Cerebellar nuclear complex (tissue), 1 donor: ENCODE measurements at regions not wholly inside any gene's neighbourhood (a gene's known extent, or its start where the extent isn't known, plus 50 kb on each side); places are given as distances from the start of the nearest gene placed in this dataset.
"Not testable (repeated sequence)": the region's sequence is repeated elsewhere in the genome, so short reads cannot be mapped to it uniquely, and the experiment has no call there.

Experiments
- DNase-seq, 2 experiments: peaks; one replicate each; lab custom pipeline; 2025; lab: John Stamatoyannopoulos, UW

GRCh38 chr7:128561116-128561722 lies 84.7 kb downstream of the METTL2B start:
- DNase-seq = not testable (repeated sequence)

DNA sequence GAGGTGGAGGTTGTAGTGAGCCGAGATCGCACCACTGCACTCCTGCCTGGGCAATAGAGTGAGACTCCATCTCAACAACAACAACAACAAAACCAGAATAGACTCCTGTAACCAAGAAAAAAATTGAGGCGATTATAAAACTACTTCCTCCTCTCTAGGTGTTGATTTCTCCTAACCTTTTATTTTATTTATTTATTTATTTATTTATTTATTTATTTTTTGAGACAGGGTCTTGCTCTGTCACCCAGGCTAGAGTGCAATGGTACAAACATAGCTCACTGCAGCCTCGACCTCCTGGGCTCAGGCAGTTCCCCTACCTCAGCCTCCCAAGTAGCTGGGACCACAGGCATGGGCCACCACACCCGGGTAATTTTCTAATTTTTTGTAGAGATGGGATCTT lies 86.2 kb downstream of the METTL2B start:
- not testable (repeated sequence) for DNase-seq

DNA sequence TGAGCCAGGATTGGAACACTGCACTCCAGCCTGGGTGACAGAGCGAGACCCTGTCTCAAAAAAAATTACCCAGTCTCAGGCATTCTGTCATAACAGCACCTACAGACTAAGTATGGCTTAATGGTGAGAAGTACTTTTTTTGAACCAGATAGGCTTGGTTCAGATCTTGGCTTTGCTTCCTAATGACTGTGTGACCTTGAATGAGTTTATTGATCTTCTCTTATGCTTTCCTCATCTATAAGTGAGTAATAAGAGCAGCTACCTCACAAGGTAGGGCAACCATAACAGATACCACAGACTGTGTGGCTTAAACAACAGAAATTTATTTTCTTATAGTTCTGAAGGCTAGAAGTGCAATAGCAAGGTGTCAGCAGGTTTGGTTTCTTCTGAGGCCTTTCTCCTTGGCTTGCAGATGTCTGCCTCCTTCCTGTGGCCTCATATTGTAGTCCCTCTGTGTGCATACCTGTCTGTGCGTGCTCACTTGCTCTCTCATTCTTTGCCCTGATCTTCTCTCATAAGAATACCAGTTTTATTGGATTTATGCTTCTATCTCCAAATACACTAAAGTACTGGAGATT lies 87.7 kb downstream of the METTL2B start:
- DNase-seq = not testable (repeated sequence)

DNA sequence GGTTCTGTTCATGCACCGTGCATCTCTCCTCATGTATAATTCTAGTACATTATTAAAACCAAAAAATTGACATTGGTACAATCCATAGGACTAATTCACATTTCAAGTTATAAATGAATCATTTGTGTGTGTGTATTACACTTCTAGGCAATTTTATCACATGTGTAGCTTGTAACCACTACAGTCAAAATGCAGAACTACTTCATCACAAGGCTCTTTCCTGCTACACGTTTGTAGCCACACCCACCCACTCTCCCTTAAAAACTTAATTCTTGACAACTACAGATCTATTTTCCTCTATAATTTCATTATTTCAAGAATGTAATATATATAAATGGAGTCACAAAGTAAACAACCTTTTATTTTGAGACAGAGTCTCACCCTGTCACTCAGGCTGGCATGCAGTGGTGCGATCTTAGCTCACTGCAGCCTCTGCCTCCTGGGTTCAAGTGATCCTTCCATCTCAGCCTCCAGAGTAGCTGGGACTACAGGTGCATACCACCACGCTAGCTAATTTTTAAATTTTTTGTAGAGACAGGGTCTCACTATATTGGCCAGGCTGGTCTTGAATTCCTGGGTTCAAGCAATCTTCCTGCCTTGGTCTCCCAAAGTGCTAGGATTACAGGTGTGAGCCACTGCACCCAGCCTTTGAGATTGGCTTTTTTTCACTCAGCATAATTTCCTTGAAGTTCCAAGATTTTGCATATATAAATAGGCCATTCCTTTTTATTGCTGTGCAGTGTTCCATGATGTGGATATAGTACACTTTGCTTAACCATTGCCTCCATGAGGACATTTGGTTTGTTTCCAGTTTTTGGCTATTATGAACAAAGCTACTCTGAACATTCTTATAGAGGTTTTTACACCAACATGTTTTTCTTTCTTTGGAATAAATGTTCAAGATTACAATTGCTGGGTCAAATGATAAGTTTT lies 88.7 kb downstream of the METTL2B start:
- DNase-seq = not testable (repeated sequence)

- not testable (repeated sequence) for DNase-seq
These were observed 96.8 kb upstream of the GARIN1A start for GRCh38 chr7:128575277-128575676.

DNA sequence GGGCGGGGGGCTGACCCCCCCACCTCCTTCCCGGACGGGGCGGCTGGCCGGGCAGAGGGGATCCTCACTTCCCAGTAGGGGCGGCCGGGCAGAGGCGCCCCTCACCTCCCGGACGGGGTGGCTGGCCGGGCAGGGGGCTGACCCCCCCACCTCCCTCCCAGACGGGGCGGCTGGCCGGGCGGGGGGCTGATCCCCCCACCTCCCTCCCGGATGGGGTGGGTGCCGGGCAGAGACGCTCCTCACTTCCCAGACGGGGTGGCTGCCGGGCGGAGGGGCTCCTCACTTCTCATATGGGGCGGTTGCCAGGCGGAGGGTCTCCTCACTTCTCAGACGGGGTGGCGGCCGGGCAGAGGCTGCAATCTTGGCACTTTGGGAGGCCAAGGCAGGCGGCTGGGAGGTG lies 95.1 kb upstream of the GARIN1A start:
- DNase-seq = not testable (repeated sequence)

- not testable (repeated sequence) for DNase-seq
These were observed 92.2 kb upstream of the GARIN1A start for GRCh38 chr7:128579843-128580242.

DNA sequence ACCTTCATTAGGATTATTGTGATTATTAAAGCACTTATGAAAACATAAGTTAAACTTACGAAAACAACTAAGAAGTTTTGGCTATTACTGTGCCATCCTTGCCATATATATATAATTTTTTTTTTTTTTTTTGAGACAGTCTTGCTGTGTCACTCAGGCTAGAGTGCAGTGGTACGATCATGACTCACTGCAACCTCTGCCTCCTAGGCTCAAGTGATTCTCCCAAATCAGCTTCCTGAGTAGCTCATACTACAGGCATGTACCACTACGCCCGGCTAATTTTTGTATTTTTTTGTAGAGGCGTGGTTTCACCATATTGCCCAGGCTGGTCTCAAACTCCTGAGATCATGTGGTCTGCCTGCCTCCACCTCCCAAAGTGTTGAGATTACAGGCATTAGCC lies 91.0 kb upstream of the GARIN1A start:
- not testable (repeated sequence) for DNase-seq

- DNase-seq = not testable (repeated sequence)
These were observed 90.1 kb upstream of the GARIN1A start for GRCh38 chr7:128581825-128582561.

GRCh38 chr7:128586715-128587114 lies 85.4 kb upstream of the GARIN1A start:
- not testable (repeated sequence) for DNase-seq

DNA sequence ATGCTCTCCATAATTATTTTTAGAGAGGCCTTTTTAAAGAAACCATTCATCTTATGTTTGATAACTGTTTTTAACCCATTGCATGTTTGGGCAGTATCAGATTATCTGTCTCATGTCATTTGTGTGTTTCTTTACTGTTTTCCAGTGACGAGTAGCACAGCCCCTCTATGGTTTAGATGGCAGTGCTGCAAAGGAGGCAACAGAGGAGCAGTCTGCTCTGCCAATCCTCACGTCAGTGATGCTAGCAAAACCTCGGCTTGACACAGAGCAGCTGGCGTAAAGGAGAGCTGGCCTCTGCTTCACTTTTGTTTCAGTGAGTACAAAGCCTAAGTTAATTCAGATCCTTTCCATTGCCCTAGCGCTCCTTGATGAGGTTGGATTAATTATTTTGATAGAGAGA lies 80.4 kb upstream of the GARIN1A start:
- DNase-seq = peak in 1 of 2 experiments; percentile 67

- not testable (repeated sequence) for DNase-seq
These were observed 79.9 kb upstream of the GARIN1A start for GRCh38 chr7:128592209-128592608.

GRCh38 chr7:128594061-128594460 lies 78.0 kb upstream of the GARIN1A start:
- not testable (repeated sequence) for DNase-seq

DNA sequence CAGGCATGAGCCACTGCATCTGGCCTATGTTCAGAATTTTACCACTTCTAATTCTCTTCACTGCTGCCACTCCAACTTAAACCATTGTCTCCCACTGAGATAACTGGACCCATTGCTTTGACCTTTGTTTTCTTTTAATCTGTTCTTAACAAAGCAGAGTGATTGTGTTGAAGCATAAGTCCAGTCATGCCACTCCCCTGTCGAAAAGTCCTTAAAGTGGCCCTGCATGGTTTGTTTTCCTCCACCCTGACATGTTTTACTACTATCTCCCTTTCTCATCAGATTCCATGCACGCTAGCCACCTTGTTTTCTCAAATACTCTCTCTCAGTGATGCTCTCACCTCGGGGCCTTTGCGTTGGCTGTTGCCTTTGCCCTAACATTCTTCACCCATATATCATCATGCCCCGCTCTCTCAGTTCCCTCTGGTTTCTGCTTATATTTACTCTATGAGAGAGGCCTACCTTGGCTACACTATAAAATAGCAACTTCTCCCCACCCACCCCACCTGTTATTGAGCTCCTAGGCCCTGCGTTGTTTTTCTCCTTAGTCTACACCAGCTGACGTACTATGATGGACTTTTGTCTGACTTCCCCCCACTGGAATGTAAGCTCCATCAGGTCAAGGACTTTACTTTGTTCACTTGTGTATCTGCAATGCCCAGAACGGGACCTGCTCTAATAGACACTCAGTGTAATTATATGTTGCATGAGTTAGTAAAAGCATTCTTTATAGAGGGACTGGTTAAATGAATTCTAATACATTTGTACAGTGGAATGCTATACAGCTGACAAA lies 75.6 kb upstream of the GARIN1A start:
- not testable (repeated sequence) for DNase-seq

DNA sequence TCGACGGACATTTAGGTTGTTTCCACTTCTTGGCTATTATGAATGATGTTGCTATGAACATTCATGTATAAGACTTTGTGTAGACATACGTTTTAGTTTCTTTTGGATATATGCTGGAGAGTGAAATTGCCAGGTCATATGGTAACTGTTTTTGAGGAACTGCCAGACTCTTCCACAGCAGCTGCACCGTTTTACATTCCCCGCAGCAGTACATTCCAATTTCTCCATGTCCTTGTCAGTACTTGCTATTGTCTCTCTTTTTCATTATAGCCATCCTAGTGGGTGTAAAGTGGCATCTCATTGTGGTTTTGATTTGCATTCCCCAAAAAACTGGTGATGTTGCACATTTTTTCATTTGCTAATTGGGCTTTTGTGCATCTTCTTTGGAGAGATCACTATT lies 73.1 kb upstream of the GARIN1A start:
- DNase-seq = not testable (repeated sequence)

DNA sequence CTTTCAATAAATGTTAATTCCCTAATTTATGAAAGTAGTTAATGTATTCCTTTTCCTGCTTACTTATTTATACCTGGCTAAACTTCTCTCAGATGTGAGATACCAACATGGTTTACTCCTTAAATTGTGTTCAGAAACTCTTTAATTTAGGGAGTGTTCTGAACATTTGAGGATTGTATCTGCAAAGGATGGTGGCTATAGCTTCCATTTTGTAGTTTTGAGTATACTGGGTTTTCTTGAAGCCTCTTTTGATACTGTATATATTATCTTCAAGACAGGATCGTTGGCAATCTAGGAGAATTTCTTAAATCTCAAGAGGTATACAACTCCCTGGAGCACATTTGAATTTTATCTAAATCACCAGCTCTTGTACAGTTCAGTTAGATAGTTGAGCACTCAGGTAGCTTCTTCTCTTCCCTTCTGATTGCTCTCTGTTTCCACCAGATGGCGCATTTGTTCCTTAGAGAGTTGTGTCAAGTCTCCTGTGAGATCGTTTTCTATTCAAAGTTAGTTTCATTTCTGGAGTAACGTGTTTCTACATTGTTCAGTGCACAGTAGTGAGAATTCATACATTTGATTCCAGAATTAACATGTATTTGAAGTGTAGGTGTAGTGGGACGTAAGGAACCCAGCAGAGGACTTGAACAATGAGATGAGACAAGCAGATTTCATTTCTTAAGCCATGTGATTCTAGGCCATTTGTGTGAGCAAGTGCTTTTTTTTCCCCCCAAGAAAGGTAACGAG lies 63.2 kb upstream of the GARIN1A start:
- DNase-seq = peak in 1 of 2 experiments; percentile 7

DNA sequence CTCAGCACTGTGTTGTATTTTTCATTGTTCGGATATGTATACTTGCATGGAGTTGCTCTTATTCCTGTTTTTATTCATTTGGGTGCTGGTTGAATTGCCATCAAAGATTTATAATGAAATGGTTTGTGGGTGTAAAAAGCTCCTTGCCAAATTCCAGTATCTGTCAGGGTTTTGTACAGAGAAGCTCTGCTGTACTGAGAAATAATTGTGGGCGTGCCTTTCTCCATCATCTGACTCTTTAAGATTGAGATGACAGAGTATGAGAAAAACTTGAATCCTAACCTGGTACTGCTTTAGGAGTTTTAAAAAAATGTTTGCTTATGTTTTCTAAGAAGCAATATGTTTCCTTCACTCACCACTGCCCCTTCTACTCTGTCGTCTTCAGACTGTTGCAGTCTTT lies 58.7 kb upstream of the GARIN1A start:
- DNase-seq = not testable (repeated sequence)

GRCh38 chr7:128614812-128615211 lies 57.3 kb upstream of the GARIN1A start:
- DNase-seq = not testable (repeated sequence)

- DNase-seq = not testable (repeated sequence)
These were observed 55.3 kb upstream of the GARIN1A start for GRCh38 chr7:128616799-128617198.
